KBM-7 (cell line): ENCODE measurements at regions not wholly inside any gene's neighbourhood (a gene's known extent, or its start where the extent isn't known, plus 50 kb on each side); places are given as distances from the start of the nearest gene placed in this dataset.

Experiments
- DNase-seq: peaks from one replicate; pipeline ENCODE4 v3.0.0-alpha.2; 2015
- in situ Hi-C: fragments of 300-500 bp; cut with MboI; formaldehyde crosslinking; loops from 2 replicates; pipeline ENCODE4 v1.14.3; 2020; ENCODE audit warnings: low sequenced_read_pairs, low pct_unique_long_range_greater_than_20kb, mixed read lengths

- no peak for DNase-seq
- in situ Hi-C loops = no loop called here
Measured at GRCh38 chr13:94765814-94766213, 53.5 kb upstream of the SOX21 start.

GRCh38 chr13:94764576-94765321 lies 52.4 kb upstream of the SOX21 start:
- no peak for DNase-seq
- in situ Hi-C loops = no loop called here
